ENCODE measurements at regions not wholly inside any gene's neighbourhood (a gene's known extent, or its start where the extent isn't known, plus 50 kb on each side); places are given as distances from the start of the nearest gene placed in this dataset.

DNA sequence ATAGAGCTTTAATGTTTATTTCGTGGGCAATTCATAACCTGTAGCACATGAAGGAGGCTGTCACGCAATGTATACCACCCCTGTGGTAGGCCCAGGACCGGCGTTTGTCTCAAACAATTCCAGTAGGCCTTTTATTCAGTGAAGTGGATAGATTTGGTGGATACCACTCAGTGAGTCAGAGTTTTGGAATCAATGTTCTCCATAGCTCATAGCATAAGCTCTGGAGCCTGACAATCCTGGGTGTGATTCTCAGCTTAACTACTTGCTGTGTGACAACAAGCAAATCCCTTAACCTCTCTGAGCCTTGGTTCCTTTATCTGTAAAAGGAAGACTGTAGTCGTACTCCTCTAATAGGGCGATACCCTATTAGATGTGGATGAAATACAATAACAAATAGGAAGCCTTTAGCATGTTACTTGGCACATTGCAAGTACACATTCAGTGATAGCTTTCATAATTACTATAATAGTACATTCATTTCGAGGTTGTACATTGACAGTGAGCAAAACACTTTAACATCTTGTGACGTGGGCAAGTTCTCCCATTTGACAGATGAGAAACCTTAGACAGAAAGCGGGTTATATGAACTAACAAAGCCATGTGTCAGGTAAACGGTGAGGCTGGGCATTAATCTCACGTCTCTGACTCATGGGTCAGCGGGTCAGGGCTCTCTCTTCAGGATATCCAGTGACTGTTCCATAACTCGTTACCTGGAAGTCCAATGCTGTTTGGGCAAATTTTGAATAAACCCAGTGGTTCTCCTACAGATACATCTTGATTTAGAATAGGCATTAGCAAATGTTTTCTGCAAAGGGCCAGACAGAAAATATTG, 130.8 kb downstream of the C9orf152 start:
- TF ChIP-seq, protein P1, sequence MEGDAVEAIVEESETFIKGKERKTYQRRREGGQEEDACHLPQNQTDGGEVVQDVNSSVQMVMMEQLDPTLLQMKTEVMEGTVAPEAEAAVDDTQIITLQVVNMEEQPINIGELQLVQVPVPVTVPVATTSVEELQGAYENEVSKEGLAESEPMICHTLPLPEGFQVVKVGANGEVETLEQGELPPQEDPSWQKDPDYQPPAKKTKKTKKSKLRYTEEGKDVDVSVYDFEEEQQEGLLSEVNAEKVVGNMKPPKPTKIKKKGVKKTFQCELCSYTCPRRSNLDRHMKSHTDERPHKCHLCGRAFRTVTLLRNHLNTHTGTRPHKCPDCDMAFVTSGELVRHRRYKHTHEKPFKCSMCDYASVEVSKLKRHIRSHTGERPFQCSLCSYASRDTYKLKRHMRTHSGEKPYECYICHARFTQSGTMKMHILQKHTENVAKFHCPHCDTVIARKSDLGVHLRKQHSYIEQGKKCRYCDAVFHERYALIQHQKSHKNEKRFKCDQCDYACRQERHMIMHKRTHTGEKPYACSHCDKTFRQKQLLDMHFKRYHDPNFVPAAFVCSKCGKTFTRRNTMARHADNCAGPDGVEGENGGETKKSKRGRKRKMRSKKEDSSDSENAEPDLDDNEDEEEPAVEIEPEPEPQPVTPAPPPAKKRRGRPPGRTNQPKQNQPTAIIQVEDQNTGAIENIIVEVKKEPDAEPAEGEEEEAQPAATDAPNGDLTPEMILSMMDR (IDR thresholded peaks at IDR 0.05), result no peak
- no peak for TF ChIP-seq EZH2 (IDR thresholded peaks at IDR 0.05; ENCODE audit: borderline replicate concordance, insufficient read depth, low read depth, low read length, poor library complexity, severe bottlenecking)

All from B cell (primary cell).